GM20000 (cell line): ENCODE measurements at regions not wholly inside any gene's neighbourhood (a gene's known extent, or its start where the extent isn't known, plus 50 kb on each side); places are given as distances from the start of the nearest gene placed in this dataset.
"Not testable (repeated sequence)": the region's sequence is repeated elsewhere in the genome, so short reads cannot be mapped to it uniquely, and the experiment has no call there.

Source experiments
- DNase-seq: peaks from one replicate; pipeline ENCODE4 v3.0.0; 2012; ENCODE audit warnings: low spot score
- TF ChIP-seq, protein P1 (sequence below): IDR thresholded peaks from 2 replicates; pipeline ENCODE4 v1.5.1; 2012; ENCODE audit warnings: mild to moderate bottlenecking, control low read depth; ENCODE audit errors: extremely low read depth, missing control alignments

GRCh38 chr4:148842843-148843242 lies 400.6 kb upstream of the NR3C2 start:
- TF ChIP-seq, protein P1, sequence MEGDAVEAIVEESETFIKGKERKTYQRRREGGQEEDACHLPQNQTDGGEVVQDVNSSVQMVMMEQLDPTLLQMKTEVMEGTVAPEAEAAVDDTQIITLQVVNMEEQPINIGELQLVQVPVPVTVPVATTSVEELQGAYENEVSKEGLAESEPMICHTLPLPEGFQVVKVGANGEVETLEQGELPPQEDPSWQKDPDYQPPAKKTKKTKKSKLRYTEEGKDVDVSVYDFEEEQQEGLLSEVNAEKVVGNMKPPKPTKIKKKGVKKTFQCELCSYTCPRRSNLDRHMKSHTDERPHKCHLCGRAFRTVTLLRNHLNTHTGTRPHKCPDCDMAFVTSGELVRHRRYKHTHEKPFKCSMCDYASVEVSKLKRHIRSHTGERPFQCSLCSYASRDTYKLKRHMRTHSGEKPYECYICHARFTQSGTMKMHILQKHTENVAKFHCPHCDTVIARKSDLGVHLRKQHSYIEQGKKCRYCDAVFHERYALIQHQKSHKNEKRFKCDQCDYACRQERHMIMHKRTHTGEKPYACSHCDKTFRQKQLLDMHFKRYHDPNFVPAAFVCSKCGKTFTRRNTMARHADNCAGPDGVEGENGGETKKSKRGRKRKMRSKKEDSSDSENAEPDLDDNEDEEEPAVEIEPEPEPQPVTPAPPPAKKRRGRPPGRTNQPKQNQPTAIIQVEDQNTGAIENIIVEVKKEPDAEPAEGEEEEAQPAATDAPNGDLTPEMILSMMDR, result no peak
- no peak for DNase-seq

DNA sequence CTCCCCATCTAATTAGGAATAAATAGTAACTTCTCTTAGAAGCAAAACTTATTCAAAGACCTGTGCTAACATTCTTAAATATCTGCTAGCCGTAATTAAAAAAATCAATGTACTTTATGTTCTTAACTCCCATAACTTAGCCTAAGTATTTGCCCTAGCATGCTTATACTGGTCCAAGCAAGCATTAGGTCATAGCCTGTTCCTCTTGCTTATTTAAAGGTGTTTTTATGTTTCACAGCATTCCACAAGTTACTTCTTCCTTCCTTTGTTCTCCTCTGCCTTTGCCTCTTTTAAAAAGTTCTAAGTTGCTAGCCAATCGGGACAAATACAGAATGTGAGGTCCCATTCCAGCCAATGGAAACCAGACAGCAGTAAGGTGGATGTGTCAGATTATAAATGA lies 395.4 kb upstream of the NR3C2 start:
- DNase-seq, result not testable (repeated sequence)

DNA sequence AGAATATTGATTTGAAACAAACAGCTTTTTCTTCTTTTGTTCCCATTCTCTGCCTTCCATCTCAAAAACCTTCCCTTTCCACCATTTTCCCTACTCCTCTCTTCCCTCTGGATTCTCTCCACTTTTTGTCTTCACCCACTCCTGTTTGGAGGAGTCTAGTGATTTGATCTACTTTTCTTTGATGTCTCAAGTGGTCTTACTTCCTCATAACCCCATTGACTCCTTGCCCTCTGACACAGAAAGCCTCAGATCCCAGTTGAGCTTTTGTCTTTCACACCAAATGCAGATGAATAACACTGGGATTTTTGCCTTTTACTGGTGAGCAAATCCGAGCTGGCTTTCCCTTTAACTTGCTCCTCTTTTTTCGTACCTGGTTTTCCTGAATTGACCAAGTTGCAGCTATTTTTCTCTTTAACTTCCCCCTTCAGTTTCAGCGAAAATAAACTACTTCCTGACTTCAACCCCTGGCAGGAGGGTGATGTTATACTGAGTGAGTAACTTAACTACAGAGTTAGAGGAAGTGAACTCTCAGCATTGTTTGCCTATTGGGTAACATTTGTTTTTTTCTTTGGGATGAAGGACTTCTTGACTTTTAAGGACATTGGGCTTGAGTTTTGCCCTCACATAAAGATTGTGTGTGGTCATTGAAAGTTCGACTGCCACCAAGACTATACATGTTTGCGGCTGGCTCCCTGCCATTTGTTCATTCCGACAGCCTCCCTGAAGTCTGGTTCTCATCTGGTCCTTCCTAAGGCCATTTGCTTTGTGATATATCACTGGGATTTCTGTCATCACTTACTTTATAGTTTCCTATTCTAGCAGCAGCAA lies 392.8 kb upstream of the NR3C2 start:
- DNase-seq, result no peak
- TF ChIP-seq, protein P1, result no peak

DNA sequence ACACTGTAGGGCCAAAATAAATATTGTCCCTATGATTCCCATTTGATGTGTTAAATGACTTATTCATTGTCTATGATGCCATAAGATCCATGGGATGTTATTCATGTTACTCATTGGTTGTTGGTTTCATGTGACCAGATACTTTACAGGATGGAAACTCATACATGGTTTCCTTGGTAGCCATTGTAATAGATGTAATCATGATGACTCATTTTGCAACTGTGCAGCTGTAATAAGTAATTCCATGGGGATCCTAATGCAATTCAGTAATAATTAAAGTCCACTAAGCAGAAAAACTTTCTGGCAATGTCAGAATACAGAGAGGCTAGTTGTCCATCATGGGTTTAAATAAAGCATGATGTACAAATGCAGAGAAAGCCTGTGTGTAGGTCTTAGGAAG lies 389.7 kb upstream of the NR3C2 start:
- DNase-seq, result no peak

DNA sequence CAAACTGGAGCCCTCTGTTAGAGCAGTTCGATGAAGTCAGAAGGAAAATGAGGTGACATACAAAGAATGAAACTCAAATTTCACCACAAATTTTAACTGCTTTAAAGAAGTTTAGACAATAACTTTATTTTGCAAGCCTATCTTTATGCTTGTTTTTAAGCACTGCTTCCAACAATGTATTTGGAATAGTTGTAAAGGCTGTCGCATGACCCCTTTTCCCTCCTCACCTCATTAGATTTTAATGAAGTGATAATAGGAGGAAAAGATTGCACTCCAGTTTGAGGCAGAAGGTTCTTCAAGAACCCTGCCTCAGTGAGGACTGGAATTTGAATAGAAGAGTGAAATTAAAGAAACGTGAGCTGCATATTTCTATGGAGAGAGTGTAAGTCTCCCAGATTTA lies 386.1 kb upstream of the NR3C2 start:
- TF ChIP-seq, protein P1, result no peak

More for the DNA sequence above, 389.7 kb upstream of the NR3C2 start:
- TF ChIP-seq, protein P1, result no peak

DNA sequence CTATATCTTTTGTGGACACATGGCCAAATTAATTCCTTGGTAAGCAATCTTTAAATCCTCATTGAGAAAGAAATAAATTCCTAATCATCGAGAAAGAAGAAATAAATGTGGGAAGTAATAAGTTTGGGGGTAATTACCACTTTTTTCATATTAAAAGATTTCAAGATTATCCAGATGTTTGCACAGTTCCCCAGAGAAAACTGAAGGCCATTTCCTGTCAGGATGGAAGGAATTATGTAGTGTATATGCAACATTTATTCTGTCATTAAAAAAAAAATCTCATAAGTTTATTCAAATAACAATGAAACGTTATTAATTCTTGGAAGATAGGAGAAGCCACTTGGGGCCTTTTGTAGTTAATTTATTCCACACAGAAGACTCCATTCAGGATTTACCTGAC lies 385.6 kb upstream of the NR3C2 start:
- TF ChIP-seq, protein P1, result no peak
- no peak for DNase-seq

More for the DNA sequence above, 386.1 kb upstream of the NR3C2 start:
- DNase-seq, result no peak

DNA sequence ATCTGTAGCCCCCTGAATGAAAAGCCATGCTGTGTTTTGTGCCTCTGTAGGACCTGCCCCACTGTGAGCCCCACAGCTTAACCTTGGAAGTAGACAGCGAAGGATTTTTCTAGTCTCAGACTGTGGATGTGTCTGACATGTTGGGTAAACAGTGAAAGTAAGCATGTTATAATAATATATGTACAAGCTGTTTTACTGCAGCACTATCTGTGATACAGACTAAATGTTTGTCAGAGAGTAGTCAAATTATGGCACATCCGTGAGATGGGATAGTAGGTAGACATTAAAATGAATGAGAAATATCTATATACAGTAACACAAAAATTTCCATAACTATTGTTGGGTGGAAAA lies 381.2 kb upstream of the NR3C2 start:
- TF ChIP-seq, protein P1, result no peak
- DNase-seq, result no peak

GRCh38 chr4:148822572-148823418 lies 380.6 kb upstream of the NR3C2 start:
- DNase-seq, result no peak
- TF ChIP-seq, protein P1, result no peak
